ENCODE measurements at regions not wholly inside any gene's neighbourhood (a gene's known extent, or its start where the extent isn't known, plus 50 kb on each side); places are given as distances from the start of the nearest gene placed in this dataset.

DNA sequence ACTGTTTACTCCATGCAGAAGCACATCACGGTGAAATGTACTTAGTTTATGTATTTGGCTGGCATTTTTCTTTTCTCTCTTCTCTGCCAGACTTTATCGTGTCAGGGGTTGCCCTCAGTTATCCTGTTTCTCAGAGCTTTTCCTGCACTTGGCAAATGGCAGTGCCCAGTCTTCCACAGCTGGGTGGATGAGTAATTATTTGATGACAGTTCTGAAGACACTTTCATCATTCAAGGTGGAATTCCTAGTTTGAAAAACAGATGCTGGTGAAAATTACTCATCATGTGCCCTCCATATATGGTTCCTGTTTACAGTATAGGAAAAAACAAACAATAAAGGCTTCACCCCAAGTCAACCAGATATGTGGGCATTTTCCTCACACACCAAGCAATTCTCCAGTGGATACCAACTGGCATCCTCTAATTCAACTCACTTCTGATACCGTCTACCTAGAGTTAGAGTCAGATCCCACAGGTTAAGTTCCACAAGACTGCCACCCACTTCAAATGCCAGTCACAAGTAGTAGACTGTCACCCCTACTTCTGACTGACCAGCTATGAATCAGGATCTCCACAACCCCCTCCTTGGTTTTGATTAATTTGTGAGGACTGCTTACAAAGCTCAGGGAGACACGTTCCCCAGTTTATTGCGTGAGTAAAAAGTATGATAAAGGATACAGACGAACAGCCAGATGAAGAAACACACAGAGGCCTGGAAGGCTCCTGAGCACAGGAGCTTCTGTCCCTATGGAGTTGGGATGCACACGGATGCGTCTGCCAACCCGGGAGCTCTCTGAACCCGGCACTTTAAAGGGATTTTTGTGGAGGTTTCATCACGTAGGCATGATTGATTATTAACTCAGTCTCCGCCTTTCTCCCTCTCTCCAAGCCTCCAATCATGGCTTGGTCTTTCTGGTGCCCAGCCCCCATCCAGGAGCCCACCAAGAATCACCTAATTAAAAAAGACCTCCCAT lies 72.9 kb downstream of the CLDN34 start:
- peak in 1 of 8 experiments; percentile 23 for ATAC-seq (replicated peaks in 6 of 8)
- 18 to 71% (median 54%) methylated on average over 2 to 5 of the region's 12 CpGs; no CpG with 5 or more reads in 4 of the 10 experiments for WGBS, 10 experiments
- Histone ChIP-seq H3K4me1 (replicated peaks in 1 of 2) (peaks cover 0 to 15% of the 10 kb centered on the region in 2 donors), H3K27ac (no peak overlapping the region), H3K4me3 (no peak overlapping the region)
- in situ Hi-C loops (cut with MboI; ENCODE audit: low pct_unique_long_range_greater_than_20kb in 2 of 9, low sequenced_read_pairs in 9 of 9, unreplicated experiment in 9 of 9): no loop called here

DNA sequence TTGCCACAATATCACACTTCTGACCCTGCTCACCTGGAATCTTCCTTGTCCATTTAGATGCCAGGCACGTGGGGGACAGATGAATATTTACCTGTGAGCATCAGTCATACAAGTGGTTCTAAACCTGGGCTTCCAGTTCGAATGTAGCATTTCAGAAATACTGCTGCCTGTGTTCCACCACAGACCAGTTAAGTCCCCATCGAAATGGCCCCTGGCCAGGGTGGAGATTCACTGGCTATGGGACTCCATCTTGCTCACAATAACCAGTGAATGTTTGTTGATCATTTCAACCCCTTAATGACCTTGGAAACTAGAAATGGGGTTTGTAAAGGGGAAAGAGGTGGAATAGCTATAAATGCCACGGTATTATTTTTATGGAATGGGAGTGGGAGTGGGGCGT lies 73.8 kb downstream of the CLDN34 start:
- 35 to 43% methylated on average over 2 to 3 of the region's 5 CpGs; no CpG with 5 or more reads in 8 of the 10 experiments for WGBS, 10 experiments
- no peak for ATAC-seq (replicated peaks in 6 of 8)
- in situ Hi-C loops (cut with MboI; ENCODE audit: low pct_unique_long_range_greater_than_20kb in 2 of 9, low sequenced_read_pairs in 9 of 9, unreplicated experiment in 9 of 9): no loop called here

DNA sequence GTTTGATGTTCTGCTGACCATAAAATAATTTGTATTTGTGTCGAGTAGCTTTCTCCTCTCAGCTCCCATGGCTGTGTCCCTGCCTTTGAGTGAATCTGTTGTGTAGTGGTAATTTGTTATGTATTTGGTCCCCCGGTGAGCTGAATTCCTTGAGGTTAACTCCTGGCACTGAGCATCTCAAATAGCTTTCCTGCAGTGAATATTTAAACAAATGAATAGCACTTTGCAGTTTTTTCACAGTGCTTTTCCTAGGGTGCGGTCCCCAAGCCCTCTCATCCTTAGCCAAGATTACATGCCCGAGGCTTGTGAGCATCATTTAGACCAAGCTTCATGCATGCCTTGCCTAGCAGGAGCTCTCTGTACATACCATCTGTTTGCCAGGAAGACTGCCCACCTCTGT lies 74.2 kb downstream of the CLDN34 start:
- in situ Hi-C loops (cut with MboI; ENCODE audit: low pct_unique_long_range_greater_than_20kb in 2 of 9, low sequenced_read_pairs in 9 of 9, unreplicated experiment in 9 of 9): no loop called here
- ATAC-seq (replicated peaks in 6 of 8): peak in 4 of 8 experiments; percentile 9 to 98 (median 94)
- WGBS, 10 experiments: 4 to 67% (median 44%) methylated on average over 3 to 4 of the region's 4 CpGs; no CpG with 5 or more reads in 6 of the 10 experiments
- Histone ChIP-seq H3K4me1 (replicated peaks in 1 of 2) (peaks cover 0 to 15% of the 10 kb centered on the region in 2 donors), H3K27ac (no peak overlapping the region), H3K4me3 (no peak overlapping the region)

More for the DNA sequence above, 73.8 kb downstream of the CLDN34 start:
- H3K4me3 ChIP-seq: no peak overlapping the region
- H3K4me1 ChIP-seq (replicated peaks in 1 of 2): peaks cover 0 to 15% of the 10 kb centered on the region in 2 donors
- no peak overlapping the region for H3K27ac ChIP-seq

DNA sequence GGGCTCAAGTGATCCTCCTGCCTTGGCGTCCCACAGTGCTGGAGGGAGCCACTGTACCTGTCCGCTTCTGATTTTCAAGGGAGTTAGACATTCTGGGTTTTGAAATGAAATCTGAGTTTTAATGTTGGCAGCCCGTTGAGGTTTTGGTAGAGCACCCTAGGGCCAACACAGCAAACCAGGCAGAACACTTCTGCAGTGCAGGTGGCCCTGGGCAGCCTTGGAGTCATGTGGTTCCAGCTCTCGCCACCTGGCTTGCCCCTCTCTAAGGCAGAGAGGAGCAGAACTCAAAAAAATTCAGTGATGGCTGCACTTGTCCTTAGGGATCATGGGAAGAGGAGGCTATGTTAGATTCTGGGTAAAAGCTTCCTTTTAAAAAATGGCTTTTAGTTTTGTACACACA lies 74.9 kb downstream of the CLDN34 start:
- ATAC-seq (replicated peaks in 6 of 8): no peak
- 40 to 100% (median 100%) methylated on average over 1 to 2 of the region's 4 CpGs; no CpG with 5 or more reads in 7 of the 10 experiments for WGBS, 10 experiments
- H3K4me1 ChIP-seq (replicated peaks in 1 of 2): peaks cover 0 to 15% of the 10 kb centered on the region in 2 donors
- in situ Hi-C loops (cut with MboI; ENCODE audit: low pct_unique_long_range_greater_than_20kb in 2 of 9, low sequenced_read_pairs in 9 of 9, unreplicated experiment in 9 of 9): no loop called here
- H3K4me3 ChIP-seq: no peak overlapping the region
- no peak overlapping the region for H3K27ac ChIP-seq

DNA sequence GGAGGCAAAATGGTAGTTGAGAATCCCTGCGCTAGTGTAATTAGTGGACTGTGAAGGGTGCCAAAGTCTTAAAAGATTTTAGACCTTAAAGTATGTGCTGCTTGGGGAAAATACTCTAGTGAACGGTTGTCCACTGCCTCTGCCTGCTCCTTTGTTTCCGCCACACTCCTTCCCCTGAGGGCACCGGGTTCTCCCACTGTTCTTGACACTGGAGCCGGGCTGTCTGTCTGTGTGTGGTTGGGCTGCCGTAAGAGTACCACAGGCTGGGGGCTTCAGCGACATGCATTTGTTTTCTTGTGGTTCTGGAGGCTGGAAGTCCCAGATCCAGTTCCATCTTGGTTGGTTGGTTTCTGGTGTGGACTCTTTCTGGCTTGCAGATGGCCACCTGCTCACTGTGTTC lies 76.2 kb downstream of the CLDN34 start:
- Histone ChIP-seq H3K4me3 (no peak overlapping the region), H3K4me1 (replicated peaks in 1 of 2) (peaks cover 8 to 20% of the 10 kb centered on the region in 2 donors), H3K27ac (no peak overlapping the region)
- WGBS, 10 experiments: 58% methylated on average over 4 of the region's 7 CpGs; no CpG with 5 or more reads in 9 of the 10 experiments
- in situ Hi-C loops (cut with MboI; ENCODE audit: low pct_unique_long_range_greater_than_20kb in 2 of 9, low sequenced_read_pairs in 9 of 9, unreplicated experiment in 9 of 9): no loop called here
- no peak for ATAC-seq (replicated peaks in 6 of 8)

- Histone ChIP-seq H3K4me3 (no peak overlapping the region), H3K27ac (no peak overlapping the region), H3K4me1 (replicated peaks in 1 of 2) (peaks cover 8 to 20% of the 10 kb centered on the region in 2 donors)
- in situ Hi-C loops (cut with MboI; ENCODE audit: low pct_unique_long_range_greater_than_20kb in 2 of 9, low sequenced_read_pairs in 9 of 9, unreplicated experiment in 9 of 9): no loop called here
- WGBS, 10 experiments: 95% methylated on average over 3 of the region's 5 CpGs; no CpG with 5 or more reads in 9 of the 10 experiments
- ATAC-seq (replicated peaks in 6 of 8): no peak
These were observed 76.9 kb downstream of the CLDN34 start for GRCh38 chrX:10044021-10044420.

DNA sequence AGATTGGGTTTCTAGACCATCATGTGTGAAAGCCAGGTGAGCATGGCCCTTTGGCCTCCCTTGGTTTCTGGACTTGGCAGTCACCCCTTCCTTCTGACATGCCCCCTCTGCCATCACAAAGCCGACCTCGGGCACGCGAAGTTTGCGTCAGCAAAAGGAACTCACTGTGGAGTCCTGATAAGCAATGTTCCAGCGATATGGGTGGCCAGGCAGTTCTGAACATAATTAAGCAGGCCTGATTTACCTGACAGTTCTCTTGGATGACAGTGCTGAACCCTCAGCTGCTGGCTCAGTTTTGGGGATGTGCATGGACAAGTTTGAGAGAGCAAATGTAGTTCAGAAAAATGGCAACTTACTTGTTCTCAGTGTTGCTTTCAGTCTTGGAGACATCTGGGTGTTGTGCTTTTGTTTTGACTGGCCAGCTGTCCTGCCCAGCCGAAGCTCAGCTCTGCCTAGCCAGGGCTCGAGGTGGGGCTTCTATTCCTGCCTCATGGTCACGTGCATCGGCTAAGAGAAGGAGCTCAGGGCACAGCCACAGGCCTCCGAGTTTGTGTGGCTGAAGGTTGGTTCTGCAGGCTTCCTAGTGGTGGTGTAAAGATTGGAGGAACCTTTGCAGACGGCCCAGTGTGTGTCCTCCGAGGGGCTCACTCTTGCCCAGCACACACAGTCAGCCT lies 78.3 kb downstream of the CLDN34 start:
- in situ Hi-C loops (cut with MboI; ENCODE audit: low pct_unique_long_range_greater_than_20kb in 2 of 9, low sequenced_read_pairs in 9 of 9, unreplicated experiment in 9 of 9): no loop called here
- Histone ChIP-seq H3K4me1 (replicated peaks in 1 of 2) (peaks cover 8 to 17% of the 10 kb centered on the region in 2 donors), H3K4me3 (no peak overlapping the region), H3K27ac (no peak overlapping the region)
- ATAC-seq (replicated peaks in 6 of 8): peak in 2 of 8 experiments; percentile 48 to 56
- WGBS, 10 experiments: 0 to 100% (median 80%) methylated on average over 1 to 2 of the region's 13 CpGs; no CpG with 5 or more reads in 7 of the 10 experiments

DNA sequence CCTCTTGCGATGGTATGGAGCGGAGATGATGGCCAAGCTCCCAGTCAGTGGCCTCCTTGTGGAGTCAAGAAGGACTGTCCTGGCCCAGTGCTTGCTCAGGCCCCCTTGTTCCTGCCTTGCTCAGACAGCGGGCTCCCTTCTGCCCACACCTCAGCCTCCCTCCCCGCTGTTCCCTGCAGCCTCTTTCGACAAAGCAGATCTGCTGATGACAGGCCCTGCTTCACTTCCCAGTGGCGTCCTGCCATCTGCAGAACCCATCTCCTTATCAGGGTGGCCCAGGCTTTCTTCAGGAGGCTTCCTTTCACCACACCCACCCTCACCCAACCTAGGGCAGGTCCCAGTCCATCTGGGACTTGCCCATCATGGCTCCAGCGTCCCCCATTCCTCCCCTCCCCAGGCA lies 80.0 kb downstream of the CLDN34 start:
- Histone ChIP-seq H3K4me3 (no peak overlapping the region), H3K4me1 (replicated peaks in 1 of 2) (peaks cover 8 to 11% of the 10 kb centered on the region in 2 donors), H3K27ac (no peak overlapping the region)
- 40 to 90% methylated on average over 1 to 2 of the region's 7 CpGs; no CpG with 5 or more reads in 8 of the 10 experiments for WGBS, 10 experiments
- no peak for ATAC-seq (replicated peaks in 6 of 8)
- in situ Hi-C loops (cut with MboI; ENCODE audit: low pct_unique_long_range_greater_than_20kb in 2 of 9, low sequenced_read_pairs in 9 of 9, unreplicated experiment in 9 of 9): no loop called here

DNA sequence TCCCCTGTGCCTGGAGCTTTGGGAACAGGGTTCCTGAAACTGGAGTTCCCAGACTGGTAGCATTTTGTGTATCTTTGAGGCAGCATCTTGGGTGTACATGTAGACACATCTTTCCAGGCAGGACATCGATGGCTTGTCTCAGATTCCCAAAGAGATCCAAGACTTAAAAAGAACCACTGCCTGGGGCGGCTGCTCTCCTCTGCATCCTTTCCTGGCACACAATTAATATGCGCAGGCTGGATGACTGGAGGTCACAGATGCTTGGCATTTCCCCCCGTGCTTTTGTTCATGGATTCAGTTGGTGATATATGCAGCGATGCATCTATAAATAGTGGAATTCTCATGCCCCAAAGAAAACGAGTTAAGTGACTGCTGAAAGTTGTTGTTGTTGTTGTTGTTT lies 80.5 kb downstream of the CLDN34 start:
- no peak overlapping the region for H3K27ac ChIP-seq
- WGBS, 10 experiments: 0 to 100% (median 30%) methylated on average over 1 to 5 of the region's 6 CpGs; no CpG with 5 or more reads in 6 of the 10 experiments
- peaks cover 8 to 11% of the 10 kb centered on the region in 2 donors for H3K4me1 ChIP-seq (replicated peaks in 1 of 2)
- in situ Hi-C loops (cut with MboI; ENCODE audit: low pct_unique_long_range_greater_than_20kb in 2 of 9, low sequenced_read_pairs in 9 of 9, unreplicated experiment in 9 of 9): no loop called here
- H3K4me3 ChIP-seq: no peak overlapping the region
- ATAC-seq (replicated peaks in 6 of 8): peak in 3 of 8 experiments; percentile 34 to 57 (median 43)

GRCh38 chrX:10048076-10048475 lies 80.9 kb downstream of the CLDN34 start:
- Histone ChIP-seq H3K27ac (no peak overlapping the region), H3K4me1 (replicated peaks in 1 of 2) (peaks cover 8 to 11% of the 10 kb centered on the region in 2 donors), H3K4me3 (no peak overlapping the region)
- in situ Hi-C loops (cut with MboI; ENCODE audit: low pct_unique_long_range_greater_than_20kb in 2 of 9, low sequenced_read_pairs in 9 of 9, unreplicated experiment in 9 of 9): no loop called here
- WGBS, 10 experiments: 16 to 100% (median 57%) methylated on average over 1 to 10 of the region's 10 CpGs; no CpG with 5 or more reads in 5 of the 10 experiments
- ATAC-seq (replicated peaks in 6 of 8): peak in 1 of 8 experiments; percentile 28

GRCh38 chrX:10048707-10049106 lies 81.5 kb downstream of the CLDN34 start:
- H3K27ac ChIP-seq: no peak overlapping the region
- in situ Hi-C loops (cut with MboI; ENCODE audit: low pct_unique_long_range_greater_than_20kb in 2 of 9, low sequenced_read_pairs in 9 of 9, unreplicated experiment in 9 of 9): no loop called here
- ATAC-seq (replicated peaks in 6 of 8): peak in 1 of 8 experiments; percentile 65
- H3K4me3 ChIP-seq: no peak overlapping the region
- 0 to 88% (median 81%) methylated on average over 1 to 6 of the region's 8 CpGs; no CpG with 5 or more reads in 6 of the 10 experiments for WGBS, 10 experiments
- H3K4me1 ChIP-seq (replicated peaks in 1 of 2): peaks cover 8 to 11% of the 10 kb centered on the region in 2 donors

- in situ Hi-C loops (cut with MboI; ENCODE audit: low pct_unique_long_range_greater_than_20kb in 2 of 9, low sequenced_read_pairs in 9 of 9, unreplicated experiment in 9 of 9): no loop called here
- Histone ChIP-seq H3K4me1 (replicated peaks in 1 of 2) (peaks cover 8 to 11% of the 10 kb centered on the region in 2 donors), H3K4me3 (no peak overlapping the region), H3K27ac (no peak overlapping the region)
- WGBS, 10 experiments: 17 to 100% (median 75%) methylated on average over 1 to 3 of the region's 3 CpGs; no CpG with 5 or more reads in 5 of the 10 experiments
- no peak for ATAC-seq (replicated peaks in 6 of 8)
These were observed 82.1 kb downstream of the CLDN34 start for GRCh38 chrX:10049236-10049635.

DNA sequence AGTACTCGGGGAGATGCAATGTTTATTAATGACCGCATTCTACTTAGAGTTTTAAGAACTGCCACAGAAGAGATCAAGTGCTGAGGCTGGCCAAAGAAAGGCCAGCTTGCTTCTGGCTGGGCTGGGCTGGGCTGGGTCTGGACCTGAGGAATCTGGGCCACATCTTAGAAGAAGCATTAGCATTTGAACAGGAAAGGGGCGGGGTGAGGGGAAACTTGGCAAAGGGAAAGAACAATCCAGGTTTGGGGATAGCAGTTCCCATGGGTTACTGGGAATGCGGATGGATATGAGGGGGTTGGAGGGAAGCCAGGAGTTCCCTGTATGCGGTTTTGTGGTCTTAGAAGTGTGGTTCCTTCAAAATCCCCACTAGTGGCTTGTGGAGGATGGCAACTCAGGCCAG lies 83.3 kb downstream of the CLDN34 start:
- peak in 5 of 8 experiments; percentile 30 to 65 (median 49) for ATAC-seq (replicated peaks in 6 of 8)
- in situ Hi-C loops (cut with MboI; ENCODE audit: low pct_unique_long_range_greater_than_20kb in 2 of 9, low sequenced_read_pairs in 9 of 9, unreplicated experiment in 9 of 9): no loop called here
- WGBS, 10 experiments: 33% methylated on average over 3 of the region's 5 CpGs; no CpG with 5 or more reads in 9 of the 10 experiments
- Histone ChIP-seq H3K4me1 (replicated peaks in 1 of 2) (peaks cover 8 to 11% of the 10 kb centered on the region in 2 donors), H3K4me3 (no peak overlapping the region), H3K27ac (no peak overlapping the region)
